Adipocyte (in vitro differentiated cells): ENCODE measurements at regions not wholly inside any gene's neighbourhood (a gene's known extent, or its start where the extent isn't known, plus 50 kb on each side); places are given as distances from the start of the nearest gene placed in this dataset.
A peak's percentile ranks its signal among the peaks of the same experiment; 100 is the strongest.

Source experiments
- DNase-seq: peaks from one replicate; pipeline ENCODE4 v3.0.0-alpha.2; 2015; ENCODE audit warnings: low read depth
- H3K27me3 ChIP-seq: replicated peaks from 2 replicates; pipeline ENCODE4 v1.7.0; 2013; ENCODE audit warnings: mild to moderate bottlenecking, low read length, moderate library complexity; ENCODE audit not compliant: control insufficient read depth, insufficient read depth
- H3K36me3 ChIP-seq: 2 replicates; pipeline ENCODE4 v1.7.0; 2013; ENCODE audit warnings: low read length, mild to moderate bottlenecking, moderate library complexity; ENCODE audit not compliant: control insufficient read depth, insufficient read depth, severe bottlenecking
- H3K4me1 ChIP-seq: 2 replicates; pipeline ENCODE4 v1.7.0; 2013; ENCODE audit warnings: mild to moderate bottlenecking, low read length, moderate library complexity; ENCODE audit not compliant: control insufficient read depth, insufficient read depth
- H3K4me3 ChIP-seq: 2 replicates; pipeline ENCODE4 v1.7.0; 2013; ENCODE audit warnings: mild to moderate bottlenecking, low read length, moderate library complexity
- H3K9ac ChIP-seq: 2 replicates; pipeline ENCODE4 v1.7.0; 2013; ENCODE audit warnings: mild to moderate bottlenecking, low read length, moderate library complexity
- H3K9me3 ChIP-seq: 2 replicates; pipeline ENCODE4 v1.7.0; 2013; ENCODE audit warnings: mild to moderate bottlenecking, low read length, moderate library complexity; ENCODE audit not compliant: control insufficient read depth

GRCh38 chr21:25400427-25400826 lies 206.9 kb downstream of the MRPL39 start:
- Histone ChIP-seq H3K4me1 (no peaks in the 10 kb centered on the region), H3K27me3 (no peaks in the 10 kb centered on the region)
- DNase-seq: no peak

GRCh38 chr21:25398630-25399029 lies 208.7 kb downstream of the MRPL39 start:
- Histone ChIP-seq H3K9ac (no peak overlapping the region), H3K9me3 (no peaks in the 10 kb centered on the region), H3K4me1 (no peaks in the 10 kb centered on the region), H3K27me3 (no peaks in the 10 kb centered on the region), H3K36me3 (no peaks in the 10 kb centered on the region), H3K4me3 (no peak overlapping the region)
- DNase-seq: no peak

More at GRCh38 chr21:25400427-25400826, 206.9 kb downstream of the MRPL39 start:
- no peaks in the 10 kb centered on the region for H3K36me3 ChIP-seq
- no peak overlapping the region for H3K4me3 ChIP-seq
- H3K9me3 ChIP-seq: no peaks in the 10 kb centered on the region
- no peak overlapping the region for H3K9ac ChIP-seq

GRCh38 chr21:25396135-25396711 lies 211.1 kb downstream of the MRPL39 start:
- no peak overlapping the region for H3K9ac ChIP-seq
- no peak for DNase-seq
- H3K4me1 ChIP-seq: no peaks in the 10 kb centered on the region
- H3K4me3 ChIP-seq: no peak overlapping the region
- H3K36me3 ChIP-seq: no peaks in the 10 kb centered on the region
- no peaks in the 10 kb centered on the region for H3K9me3 ChIP-seq
- no peaks in the 10 kb centered on the region for H3K27me3 ChIP-seq

GRCh38 chr21:25391777-25392176 lies 215.5 kb downstream of the MRPL39 start:
- Histone ChIP-seq H3K27me3 (no peaks in the 10 kb centered on the region), H3K4me3 (no peak overlapping the region), H3K9ac (no peak overlapping the region), H3K36me3 (no peaks in the 10 kb centered on the region), H3K4me1 (no peaks in the 10 kb centered on the region), H3K9me3 (no peaks in the 10 kb centered on the region)
- no peak for DNase-seq

- no peak overlapping the region for H3K9ac ChIP-seq
- H3K4me3 ChIP-seq: no peak overlapping the region
- H3K27me3 ChIP-seq: no peaks in the 10 kb centered on the region
- no peaks in the 10 kb centered on the region for H3K4me1 ChIP-seq
- no peaks in the 10 kb centered on the region for H3K9me3 ChIP-seq
- H3K36me3 ChIP-seq: no peaks in the 10 kb centered on the region
- DNase-seq: no peak
Measured at GRCh38 chr21:25390701-25391100, 216.6 kb downstream of the MRPL39 start.

- Histone ChIP-seq H3K4me1 (peaks cover 2% of the 10 kb centered on the region), H3K4me3 (no peak overlapping the region), H3K36me3 (no peaks in the 10 kb centered on the region), H3K27me3 (no peaks in the 10 kb centered on the region), H3K9me3 (no peaks in the 10 kb centered on the region), H3K9ac (no peak overlapping the region)
- no peak for DNase-seq
Measured at GRCh38 chr21:25387665-25388064, 219.6 kb downstream of the MRPL39 start.

GRCh38 chr21:25385911-25386474 lies 221.3 kb downstream of the MRPL39 start:
- H3K4me1 ChIP-seq: peaks cover 7% of the 10 kb centered on the region
- no peak overlapping the region for H3K9ac ChIP-seq
- no peak overlapping the region for H3K4me3 ChIP-seq
- H3K36me3 ChIP-seq: no peaks in the 10 kb centered on the region
- peak; percentile 80 for DNase-seq
- H3K9me3 ChIP-seq: no peaks in the 10 kb centered on the region
- no peaks in the 10 kb centered on the region for H3K27me3 ChIP-seq

- Histone ChIP-seq H3K27me3 (no peaks in the 10 kb centered on the region), H3K4me3 (no peak overlapping the region)
Measured at GRCh38 chr21:25385341-25385740, 221.9 kb downstream of the MRPL39 start.

GRCh38 chr21:25384782-25385181 lies 222.5 kb downstream of the MRPL39 start:
- Histone ChIP-seq H3K9me3 (no peaks in the 10 kb centered on the region), H3K4me3 (no peak overlapping the region), H3K9ac (no peak overlapping the region), H3K36me3 (no peaks in the 10 kb centered on the region), H3K27me3 (no peaks in the 10 kb centered on the region), H3K4me1 (peaks cover 7% of the 10 kb centered on the region)
- no peak for DNase-seq

More at GRCh38 chr21:25385341-25385740, 221.9 kb downstream of the MRPL39 start:
- H3K36me3 ChIP-seq: no peaks in the 10 kb centered on the region
- H3K4me1 ChIP-seq: peaks cover 7% of the 10 kb centered on the region
- no peaks in the 10 kb centered on the region for H3K9me3 ChIP-seq
- no peak for DNase-seq
- no peak overlapping the region for H3K9ac ChIP-seq

- Histone ChIP-seq H3K4me3 (no peak overlapping the region), H3K9ac (no peak overlapping the region), H3K9me3 (no peaks in the 10 kb centered on the region), H3K36me3 (no peaks in the 10 kb centered on the region), H3K27me3 (no peaks in the 10 kb centered on the region), H3K4me1 (peaks cover 7% of the 10 kb centered on the region)
- DNase-seq: no peak
Measured at GRCh38 chr21:25383545-25383944, 223.7 kb downstream of the MRPL39 start.

- H3K27me3 ChIP-seq: no peaks in the 10 kb centered on the region
- no peaks in the 10 kb centered on the region for H3K36me3 ChIP-seq
- peak overlapping the region; percentile 32 for H3K9ac ChIP-seq
- H3K9me3 ChIP-seq: no peaks in the 10 kb centered on the region
- peaks cover 7% of the 10 kb centered on the region for H3K4me1 ChIP-seq
- peak overlapping the region; percentile 14 for H3K4me3 ChIP-seq
- no peak for DNase-seq
Measured at GRCh38 chr21:25381936-25382452, 225.3 kb downstream of the MRPL39 start.
